Fibroblast of peridontal ligament (primary cell): ENCODE measurements at regions not wholly inside any gene's neighbourhood (a gene's known extent, or its start where the extent isn't known, plus 50 kb on each side); places are given as distances from the start of the nearest gene placed in this dataset.
A peak's percentile ranks its signal among the peaks of the same experiment; 100 is the strongest.
"Not testable (repeated sequence)": the region's sequence is repeated elsewhere in the genome, so short reads cannot be mapped to it uniquely, and the experiment has no call there.

Source experiments
- DNase-seq: peaks from one replicate; pipeline ENCODE4 v3.0.0-alpha.2; 2010; ENCODE audit errors: extremely low read depth

DNA sequence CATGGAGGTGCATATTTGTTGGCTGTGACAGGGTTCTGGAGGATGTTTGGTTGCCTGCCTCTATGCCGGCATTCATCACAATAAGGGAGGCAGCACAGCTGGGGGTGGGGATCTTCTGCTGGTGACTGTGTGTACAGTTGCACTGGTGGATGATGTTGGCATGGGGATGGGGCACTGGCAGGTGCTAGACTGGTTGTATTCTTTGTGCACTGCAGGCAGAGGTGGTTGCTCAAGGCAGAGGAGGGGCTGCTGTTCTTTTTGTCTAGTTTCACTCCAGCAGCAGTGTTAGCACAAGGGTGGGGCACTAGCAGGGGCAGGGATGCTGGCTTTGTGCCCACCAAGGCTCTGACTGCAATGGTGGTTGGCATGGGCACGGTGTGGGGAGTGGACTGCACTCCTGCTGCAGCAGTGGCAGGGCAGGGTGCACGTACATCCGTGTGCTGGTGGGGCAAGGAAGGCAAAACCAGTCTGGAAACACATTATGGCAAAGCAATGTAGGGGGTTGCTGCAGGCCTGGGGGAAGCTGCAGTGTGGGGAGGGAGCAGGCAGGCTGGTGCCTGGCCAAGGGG is 69.3 kb downstream of the ISOC1 start:
- DNase-seq: no peak

DNA sequence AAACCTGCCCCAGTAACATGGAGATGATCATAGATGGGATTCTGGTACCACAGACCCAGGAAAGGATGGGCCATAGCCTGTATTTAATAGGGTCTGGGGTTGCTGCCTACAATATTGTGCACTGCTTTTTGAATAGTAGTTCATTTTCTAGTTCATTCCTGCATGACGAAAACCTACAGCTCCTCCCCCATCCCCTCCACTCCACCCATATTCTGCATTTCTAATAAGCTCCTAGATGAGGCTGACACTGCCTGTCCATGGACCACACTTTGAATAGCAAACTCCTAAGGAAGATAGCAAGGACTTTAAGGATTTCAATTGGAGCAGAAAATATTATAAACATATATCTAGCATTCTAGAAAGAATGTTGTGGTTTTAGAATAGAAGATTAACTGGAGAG is 75.5 kb downstream of the ISOC1 start:
- DNase-seq: no peak

DNA sequence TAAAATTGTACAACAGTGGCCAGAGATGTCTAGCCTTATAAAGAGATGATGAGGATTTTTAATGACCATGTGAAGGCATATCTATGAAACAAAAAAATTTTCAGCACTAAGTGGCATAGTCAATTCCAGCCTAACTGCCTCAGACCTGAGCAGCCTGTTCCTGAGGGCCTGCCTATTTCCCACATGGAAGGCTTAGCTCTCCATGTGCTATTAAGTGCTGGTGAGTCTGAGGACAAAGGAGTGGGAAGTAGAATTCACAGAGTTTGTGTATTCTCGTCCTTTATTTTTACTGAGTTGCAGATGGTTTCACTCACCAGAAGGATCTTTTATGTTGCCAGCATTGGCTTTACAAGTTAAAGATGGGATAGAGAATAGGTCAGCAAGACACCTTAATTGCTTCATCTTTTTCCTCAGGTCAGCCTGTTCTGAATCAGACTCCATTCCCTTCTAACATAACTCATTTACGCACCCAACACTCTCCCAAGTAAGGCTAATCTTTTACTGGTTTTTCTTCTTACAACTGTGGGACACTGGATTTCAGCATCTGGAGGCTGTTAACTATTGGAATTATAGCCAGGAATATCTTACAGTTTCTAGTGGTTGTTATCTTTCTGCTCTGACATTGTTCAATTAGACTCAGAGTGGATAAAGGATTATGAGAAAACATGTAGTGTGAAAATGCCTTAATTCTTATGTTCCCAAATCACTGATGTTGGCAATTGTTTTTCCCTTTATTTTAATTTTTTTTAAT is 76.8 kb downstream of the ISOC1 start:
- no peak for DNase-seq

DNA sequence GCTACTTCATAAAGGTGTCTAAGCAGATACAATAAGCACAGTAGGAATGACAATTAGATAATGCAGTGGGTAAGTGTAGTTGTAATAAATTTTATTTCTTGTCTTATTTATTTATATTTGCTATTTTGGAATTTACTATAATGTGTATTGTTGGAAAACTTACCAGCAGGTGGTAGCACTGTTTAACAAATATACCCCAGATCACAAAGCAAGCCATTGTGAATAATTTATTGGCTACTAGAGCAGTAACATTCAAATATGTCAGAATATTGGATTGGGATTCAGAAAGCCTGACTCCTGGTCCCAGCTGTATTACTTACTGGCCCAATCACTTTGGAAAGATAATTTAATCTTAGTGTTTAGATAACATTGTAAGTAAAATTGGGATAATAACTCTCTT is 78.0 kb downstream of the ISOC1 start:
- peak; percentile 23 for DNase-seq

DNA sequence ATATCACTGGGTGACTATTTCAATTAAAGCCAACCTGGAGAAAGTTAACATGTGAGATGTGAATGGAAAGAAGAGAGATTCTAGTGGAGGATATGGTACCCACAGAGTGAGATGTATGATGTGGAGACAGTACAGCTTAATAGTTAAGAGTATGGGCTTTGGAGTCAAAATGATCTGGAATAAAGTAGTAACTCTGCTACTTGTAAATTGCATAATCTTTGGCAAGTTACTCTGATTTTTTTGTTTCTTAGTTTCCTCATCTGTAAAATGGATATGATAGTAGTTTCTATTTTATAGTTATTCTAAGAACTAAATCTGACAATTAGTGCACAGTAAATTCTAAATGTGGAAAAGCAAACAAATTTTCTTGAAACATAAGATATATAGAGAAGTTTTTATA is 79.2 kb downstream of the ISOC1 start:
- no peak for DNase-seq

DNA sequence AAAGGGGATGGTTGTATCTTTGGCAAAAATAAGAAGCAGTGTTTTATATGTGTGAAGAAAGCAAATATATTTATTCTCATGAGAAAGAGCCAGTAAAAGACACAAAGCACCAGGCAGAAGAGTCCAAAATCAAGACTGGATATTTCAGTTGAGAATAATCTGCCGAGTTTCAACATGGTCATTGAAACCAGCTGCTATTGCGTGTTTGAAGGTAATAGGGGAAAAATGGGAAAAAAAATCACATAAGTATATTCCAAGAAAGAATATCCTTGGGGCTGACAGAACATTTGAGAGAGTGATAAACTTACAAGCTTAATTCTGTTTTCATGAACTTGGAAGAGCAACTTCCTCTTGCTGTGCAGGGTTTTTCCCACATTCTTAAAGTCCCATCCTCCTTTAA is 79.9 kb downstream of the ISOC1 start:
- DNase-seq: no peak

DNA sequence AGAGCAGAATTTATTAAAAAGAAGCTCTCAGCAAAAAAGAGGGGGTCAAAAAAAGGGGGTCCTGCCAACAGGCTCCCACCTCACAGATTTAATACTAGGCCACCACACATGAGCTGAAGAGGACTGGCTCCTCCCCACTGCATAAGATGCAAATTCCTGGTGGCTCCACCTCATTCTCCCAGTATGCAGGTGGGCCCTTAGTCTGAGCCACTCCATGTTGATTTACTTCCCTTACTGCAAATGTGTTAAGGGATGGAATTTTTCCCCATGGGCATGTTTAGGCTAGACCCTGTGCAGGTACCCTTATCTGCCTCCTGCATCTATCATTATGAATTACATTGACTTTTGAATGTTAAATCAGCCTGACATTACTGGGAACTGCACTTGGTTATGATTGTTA is 82.9 kb downstream of the ISOC1 start:
- DNase-seq: no peak

DNA sequence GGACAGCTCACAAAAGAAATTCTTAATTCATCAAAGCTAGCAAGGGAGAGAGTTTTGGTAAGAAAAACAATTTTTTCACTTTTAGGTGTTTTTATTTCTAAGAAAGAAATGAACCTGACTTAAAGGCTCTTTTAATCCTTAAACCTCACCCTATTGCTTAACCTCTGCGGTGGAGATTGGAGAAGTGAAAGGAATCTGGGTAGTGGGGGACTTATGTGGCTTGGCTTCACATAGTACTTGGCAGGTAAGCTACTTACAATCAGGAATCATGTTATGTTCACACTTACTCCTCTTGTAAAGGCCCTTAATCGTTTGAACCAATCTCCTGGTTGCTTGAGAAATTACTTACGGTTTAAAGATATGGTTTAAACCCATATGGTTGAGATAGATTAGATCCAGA is 104.8 kb downstream of the ISOC1 start:
- no peak for DNase-seq

DNA sequence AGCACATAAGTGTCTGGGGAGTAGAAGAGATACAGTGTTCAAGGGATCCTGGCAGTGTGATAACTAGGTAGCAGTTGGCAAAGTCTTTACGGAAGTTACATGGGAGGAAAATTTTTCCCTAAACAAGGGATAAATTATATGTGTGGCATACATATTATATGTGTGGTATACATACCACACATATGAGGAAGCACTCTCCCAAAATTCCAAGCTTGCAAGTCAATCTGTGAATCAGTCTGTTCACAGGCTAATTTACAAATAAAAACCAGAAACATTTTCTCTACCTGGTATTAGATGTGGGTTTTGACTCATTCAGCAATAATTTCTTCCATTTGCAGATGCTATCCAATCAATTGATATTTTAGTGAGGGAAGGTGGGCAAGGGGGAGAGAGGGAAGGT is 110.0 kb downstream of the ISOC1 start:
- no peak for DNase-seq

DNA sequence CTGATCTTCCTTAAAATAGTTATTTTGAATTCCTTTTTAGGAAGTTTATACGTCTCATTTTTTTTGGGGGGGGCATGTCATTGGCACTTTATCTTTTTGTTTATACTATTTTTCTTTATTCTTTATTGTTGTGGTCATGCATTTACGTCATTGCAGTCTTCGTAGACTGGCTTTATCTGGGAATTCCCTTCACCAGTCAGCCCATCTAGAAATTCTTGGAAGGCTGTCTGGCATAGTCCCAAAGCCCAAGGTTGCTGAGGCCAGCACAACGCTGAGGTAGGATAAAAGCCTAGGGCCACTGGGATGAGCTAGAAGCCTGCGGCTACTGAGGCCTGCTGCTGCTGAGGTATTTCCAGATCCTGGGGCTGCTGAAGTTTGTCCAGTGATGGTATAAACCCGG is 121.5 kb downstream of the ISOC1 start:
- no peak for DNase-seq

DNA sequence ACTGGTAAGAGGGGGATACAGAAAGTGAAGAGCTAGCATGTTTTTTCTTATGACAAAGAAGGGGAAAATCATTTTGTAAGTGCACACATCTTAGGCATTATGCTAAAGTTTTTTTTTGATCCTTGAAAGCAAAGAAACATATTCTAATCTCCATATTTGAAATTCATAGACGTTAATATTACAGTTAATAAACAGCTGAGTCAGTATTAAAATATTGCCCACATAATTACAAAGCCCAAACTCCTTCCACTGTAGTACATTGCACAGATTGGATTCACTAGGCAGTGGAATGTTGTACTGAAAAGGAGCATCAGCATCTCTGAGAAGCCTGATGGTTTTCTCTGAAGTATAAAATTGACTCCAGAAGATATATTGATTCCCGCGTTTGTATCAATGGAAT is 122.6 kb downstream of the ISOC1 start:
- no peak for DNase-seq

DNA sequence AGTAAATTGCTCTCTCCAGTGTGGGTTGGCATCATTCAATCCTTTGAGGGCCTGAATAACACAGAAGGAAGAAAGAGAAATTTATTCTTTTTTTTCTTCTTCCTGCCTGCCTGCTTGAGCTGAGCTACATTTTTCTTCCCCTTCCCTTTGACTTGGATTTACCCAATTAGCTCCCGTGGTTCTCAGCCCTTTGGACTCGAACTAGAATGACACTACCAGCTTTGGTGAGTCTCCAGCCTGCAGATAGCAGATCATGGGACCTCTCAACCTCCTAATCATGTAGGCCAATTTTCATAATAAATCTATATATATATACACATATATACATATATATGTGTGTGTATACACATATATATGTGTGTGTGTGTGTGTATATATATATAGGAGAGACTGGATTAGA is 128.6 kb downstream of the ISOC1 start:
- DNase-seq: no peak

DNA sequence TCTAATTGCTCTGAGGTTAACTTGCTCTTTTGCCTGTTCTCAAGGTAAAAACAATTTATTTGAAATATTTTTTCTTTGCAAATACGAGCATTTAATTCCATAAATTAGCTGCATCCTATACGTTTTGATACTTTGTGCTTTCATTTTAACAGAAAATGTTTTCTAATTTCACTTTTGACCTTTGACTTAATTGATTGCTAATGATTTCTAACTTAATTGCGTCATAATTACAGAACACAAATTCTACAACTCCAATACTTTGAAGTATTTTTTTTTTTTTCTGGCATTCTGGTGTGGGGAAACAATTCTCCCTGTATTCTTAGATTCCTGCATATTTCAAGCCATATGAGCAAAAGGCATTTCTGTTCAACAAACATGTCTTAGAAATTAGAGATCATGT is 134.0 kb downstream of the ISOC1 start:
- DNase-seq: no peak

DNA sequence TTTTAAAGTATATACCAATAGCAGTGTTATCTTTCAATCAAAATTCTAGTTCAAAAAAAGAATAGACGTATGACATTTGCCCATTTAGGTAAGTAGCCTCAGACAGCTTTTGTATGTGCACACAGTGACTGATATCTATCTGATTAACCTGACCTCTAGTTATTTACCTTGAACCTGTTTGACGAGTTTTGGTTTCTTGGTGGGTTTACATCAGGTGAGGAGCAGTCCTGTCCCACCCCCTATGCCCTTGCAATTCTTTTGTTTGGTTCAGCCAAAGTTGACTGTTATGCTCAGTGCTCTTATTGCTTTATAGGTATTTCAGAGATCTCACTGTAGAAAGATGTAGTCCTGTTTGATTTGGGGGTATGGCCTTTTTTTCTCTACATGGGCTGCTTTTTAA is 147.2 kb downstream of the ISOC1 start:
- DNase-seq: no peak

DNA sequence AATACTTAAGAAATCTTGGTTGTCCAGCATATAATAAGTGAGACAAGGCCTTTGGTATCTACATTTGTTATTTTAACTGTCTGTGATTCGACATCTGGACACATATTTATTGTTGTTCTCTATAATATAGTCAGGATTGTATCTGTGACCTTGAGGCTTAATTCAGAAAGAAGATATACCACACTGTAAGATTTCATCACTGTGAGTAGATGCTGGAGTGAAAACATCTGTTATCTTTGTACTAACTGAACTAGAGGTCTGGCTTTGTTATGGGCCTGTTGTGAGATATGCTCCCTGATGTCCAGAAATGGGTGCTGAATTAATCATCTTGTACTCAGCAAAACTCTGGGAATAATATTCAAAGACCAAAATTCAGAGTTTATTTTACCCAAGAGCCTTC is 148.5 kb downstream of the ISOC1 start:
- peak; percentile 17 for DNase-seq

DNA sequence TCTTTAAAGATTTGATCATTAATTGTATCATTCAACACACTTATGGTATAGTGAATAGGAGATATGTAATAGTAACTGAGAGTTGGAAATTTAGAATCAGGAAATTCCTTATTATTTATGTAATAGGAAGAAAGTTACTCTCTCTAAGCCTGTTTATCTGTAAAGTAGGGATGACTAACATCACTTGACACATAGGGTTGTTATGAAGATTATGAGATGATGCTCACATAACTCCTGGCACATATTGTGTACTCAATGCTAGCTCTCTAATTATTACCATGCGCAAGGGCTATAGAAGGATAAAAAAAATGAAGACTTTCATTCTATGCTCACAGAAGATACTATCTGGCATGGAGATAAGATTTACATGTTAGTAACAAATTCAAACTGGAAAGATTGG is 149.9 kb downstream of the ISOC1 start:
- DNase-seq: peak; percentile 2

DNA sequence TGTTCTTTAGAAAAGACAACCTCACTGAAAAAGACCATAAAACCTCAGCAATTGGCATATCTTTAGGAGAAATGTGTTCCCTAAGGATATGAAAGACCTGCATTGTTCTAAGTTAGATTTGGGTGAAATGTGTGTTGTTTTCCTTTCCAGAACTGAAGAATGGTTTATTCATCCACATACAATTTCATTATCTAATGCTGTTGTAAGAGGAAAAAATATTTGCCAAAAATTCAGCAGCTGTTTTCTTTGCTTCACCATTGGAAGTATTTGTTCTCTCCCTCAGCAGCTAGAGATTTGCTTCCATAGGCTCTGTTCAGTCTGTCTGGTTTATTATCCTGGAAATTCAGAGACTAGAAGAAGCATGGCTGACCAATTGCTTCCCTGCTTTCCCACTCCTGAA is 150.9 kb downstream of the ISOC1 start:
- DNase-seq: no peak

DNA sequence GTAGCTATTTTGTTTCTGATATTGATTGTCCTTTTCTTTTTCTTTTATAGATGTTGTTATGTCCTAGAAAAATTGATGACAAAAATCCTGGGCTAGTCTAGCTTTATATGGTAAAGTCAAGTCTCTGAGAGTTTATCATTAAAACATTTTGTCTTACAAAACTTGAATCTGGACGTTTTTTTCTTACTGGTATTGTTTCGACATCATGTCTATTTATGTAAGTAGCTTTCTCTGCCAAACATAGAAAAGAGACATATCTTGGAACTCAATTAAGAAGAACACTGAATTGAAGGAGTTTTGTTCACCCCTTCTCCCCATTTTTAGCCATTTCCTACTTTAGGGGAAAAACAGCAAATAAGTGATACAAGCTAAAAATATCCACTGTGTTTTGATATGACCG is 151.5 kb downstream of the ISOC1 start:
- DNase-seq: peak; percentile 17

DNA sequence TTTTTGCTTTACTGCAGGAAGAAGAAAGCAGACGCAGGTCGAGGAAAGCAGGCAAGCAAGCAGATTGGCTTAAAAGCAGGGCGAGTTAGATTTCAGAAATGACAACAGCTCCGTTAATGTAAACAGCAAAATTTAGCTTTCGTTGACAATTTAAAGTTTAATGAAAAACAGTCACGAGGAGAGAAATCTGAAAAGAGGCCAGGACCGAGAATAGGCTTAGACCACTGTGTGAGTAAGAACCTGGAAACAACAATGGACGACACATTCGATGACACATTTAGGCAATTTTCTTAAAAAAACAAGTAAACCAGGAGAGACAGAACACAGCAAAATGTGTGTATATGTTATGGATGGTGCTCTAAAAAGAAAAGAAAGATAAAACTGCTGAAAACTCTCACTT is 155.3 kb downstream of the ISOC1 start:
- DNase-seq: peak; percentile 12

DNA sequence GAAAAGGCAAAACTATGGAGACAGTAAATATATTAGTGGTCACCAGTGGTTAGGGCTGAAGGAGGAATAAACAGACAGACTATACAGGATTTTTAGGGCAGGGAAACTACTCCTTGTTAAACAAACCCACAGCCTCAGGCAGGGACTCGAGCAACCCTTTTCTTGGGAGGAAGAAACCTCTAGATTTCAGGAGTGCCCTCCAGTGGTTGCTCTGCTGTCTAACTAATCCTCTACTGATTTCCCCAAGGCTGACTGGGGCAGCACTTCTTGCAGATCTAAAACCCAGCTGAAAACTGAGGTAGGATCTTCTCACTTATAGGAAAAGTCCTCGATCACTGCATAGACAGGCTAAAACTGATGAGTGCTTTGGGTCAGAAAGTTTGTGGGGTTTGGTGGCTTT is 176.8 kb downstream of the ISOC1 start:
- no peak for DNase-seq

DNA sequence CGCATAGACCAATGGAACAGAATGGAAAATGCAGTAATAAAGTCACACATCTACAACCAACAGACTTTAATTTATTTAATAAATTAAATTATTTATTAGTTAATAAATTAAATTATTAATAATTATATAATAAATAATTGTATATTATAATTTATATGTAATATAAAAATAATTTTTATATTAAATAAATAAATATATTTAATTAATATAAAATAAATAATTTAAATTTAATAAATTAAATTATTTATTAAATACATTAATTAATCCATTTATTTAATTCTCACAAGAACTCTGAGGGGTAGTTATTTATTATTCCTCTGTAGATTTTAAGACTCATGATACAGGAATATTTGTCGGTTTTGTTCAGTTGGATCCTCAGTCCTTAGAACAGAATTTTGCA is 176.1 kb upstream of the ADAMTS19 start:
- DNase-seq: no peak

DNA sequence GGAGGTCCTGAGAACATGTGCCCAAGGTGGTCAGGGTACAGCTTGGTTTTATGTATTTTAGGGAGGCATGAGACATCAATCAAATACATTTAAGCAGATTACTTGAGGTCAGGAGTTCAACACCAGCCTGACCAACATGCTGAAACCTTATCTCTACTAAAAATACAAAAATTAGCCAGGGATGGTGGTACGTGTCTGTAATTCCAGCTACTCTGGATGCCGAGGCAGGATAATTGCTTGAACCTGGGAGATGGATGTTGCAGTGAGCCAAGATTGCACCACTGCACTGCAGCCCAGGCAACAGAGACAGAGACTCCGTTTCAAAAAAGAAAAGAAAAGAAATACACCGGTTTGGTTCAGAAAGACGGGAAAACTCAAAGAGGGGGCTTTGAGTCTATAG is 165.9 kb upstream of the ADAMTS19 start:
- DNase-seq: not testable (repeated sequence)

DNA sequence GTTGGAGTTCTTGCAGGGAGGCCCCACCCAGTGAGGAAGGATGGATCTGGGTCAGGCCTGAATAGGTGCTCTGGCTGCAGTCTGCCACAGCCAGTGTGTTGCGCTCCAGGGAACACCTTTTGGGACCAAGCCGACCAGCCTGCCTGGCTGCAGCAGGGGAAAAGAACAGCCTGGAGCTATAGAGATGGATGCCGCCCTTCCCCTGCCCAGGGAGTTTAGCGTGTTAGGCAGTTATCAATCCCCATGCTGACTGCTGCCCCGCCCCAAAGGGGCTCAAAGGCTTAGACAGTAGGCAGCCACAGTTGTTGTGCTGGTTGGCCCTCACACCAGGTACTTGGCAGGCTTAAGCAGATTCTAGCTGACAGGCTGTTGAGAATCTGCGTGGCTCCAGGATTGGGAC is 153.4 kb upstream of the ADAMTS19 start:
- no peak for DNase-seq

DNA sequence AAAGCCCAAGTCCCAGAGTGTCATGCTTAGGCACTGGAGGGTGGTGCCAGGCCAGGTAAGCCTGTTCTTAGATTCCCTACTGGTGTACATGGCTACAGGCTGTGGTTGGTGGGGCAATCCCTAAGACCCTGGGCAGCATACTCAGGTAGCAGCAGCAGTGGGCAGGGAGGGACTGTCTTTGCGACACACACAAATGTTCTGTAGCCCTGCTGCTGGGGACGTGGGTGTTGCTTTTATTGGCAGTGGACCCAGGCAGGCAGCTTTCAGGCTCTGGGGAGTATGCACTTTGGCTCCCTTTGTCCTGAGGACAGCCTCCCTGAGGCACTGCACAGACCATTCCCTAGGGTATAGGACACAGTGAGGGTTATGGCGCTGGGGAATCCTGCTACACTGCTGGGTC is 137.1 kb upstream of the ADAMTS19 start:
- DNase-seq: no peak
